IMR-90 (cell line): ENCODE measurements at regions not wholly inside any gene's neighbourhood (a gene's known extent, or its start where the extent isn't known, plus 50 kb on each side); places are given as distances from the start of the nearest gene placed in this dataset.

Experiments used
- ATAC-seq: fragments of 200-7000 bp; cut with Tn5 transposase; 2 replicates; pipeline ENCODE4 v1.9.1; 2020; ENCODE audit warnings: low read depth, mild to moderate bottlenecking, moderate library complexity
- BruUV-seq: library from RNA; stranded (reverse); fragments of 400-500 nt; replicated peaks from 2 replicates; lab custom pipeline; 2021; lab: Mats Ljungman, UMichigan
- CTCF ChIA-PET: fragments of 300-600 bp; formaldehyde crosslinking; extraction: SDS; loops from one replicate; lab custom pipeline; 2021; ENCODE audit warnings: antibody characterized with exemption; lab: Yijun Ruan, JAX
- POLR2A ChIA-PET: fragments of 300-600 bp; sonication (Branson Sonifier 250); formaldehyde crosslinking; loops from one replicate; lab custom pipeline; 2022; ENCODE audit warnings: antibody characterized with exemption; ENCODE audit not compliant: unreplicated experiment; lab: Charles Lee
- DNase-seq: peaks from one replicate; pipeline ENCODE4 v3.0.0; 2013
- H2AFZ ChIP-seq: replicated peaks from 2 replicates; pipeline ENCODE3; 2013; ENCODE audit warnings: low read length, mild to moderate bottlenecking; ENCODE audit not compliant: poor library complexity
- H2AK5ac ChIP-seq: 2 replicates; pipeline ENCODE4 v1.6.1; 2013; ENCODE audit warnings: low read depth, low read length, inconsistent platforms
- H2AK9ac ChIP-seq: replicated peaks from 2 replicates; pipeline ENCODE3; 2013; ENCODE audit warnings: mild to moderate bottlenecking, low read depth, low read length, moderate library complexity; ENCODE audit not compliant: poor library complexity
- H2BK120ac ChIP-seq: 2 replicates; pipeline ENCODE4 v1.6.1; 2013; ENCODE audit warnings: low read depth, low read length, inconsistent platforms
- H2BK15ac ChIP-seq: 3 replicates; pipeline ENCODE4 v1.6.1; 2013; ENCODE audit warnings: low read depth, low read length, inconsistent platforms
- H2BK20ac ChIP-seq: 2 replicates; pipeline ENCODE4 v1.6.1; 2013; ENCODE audit warnings: low read depth, mild to moderate bottlenecking, inconsistent platforms, low read length, moderate library complexity
- H2BK5ac ChIP-seq: 2 replicates; pipeline ENCODE4 v1.6.1; 2013; ENCODE audit warnings: mild to moderate bottlenecking, low read depth, low read length, inconsistent platforms; ENCODE audit not compliant: poor library complexity, severe bottlenecking
- H3K14ac ChIP-seq: replicated peaks from 2 replicates; pipeline ENCODE4 v1.6.1; 2013; ENCODE audit warnings: low read depth, low read length, inconsistent platforms
- H3K18ac ChIP-seq: 2 replicates; pipeline ENCODE4 v1.6.1; 2013; ENCODE audit warnings: low read depth, low read length, control low read depth
- H3K23ac ChIP-seq: 2 replicates; pipeline ENCODE4 v1.6.1; 2013; ENCODE audit warnings: low read depth, low read length, inconsistent platforms
- H3K27ac ChIP-seq: 2 replicates; pipeline ENCODE4 v1.5.1; 2013; ENCODE audit warnings: mild to moderate bottlenecking, control low read depth, low read length; ENCODE audit not compliant: insufficient read depth
- H3K27me3 ChIP-seq: 2 replicates; pipeline ENCODE4 v1.6.1; 2013; ENCODE audit warnings: low read length; ENCODE audit not compliant: control insufficient read depth, insufficient read depth
- H3K36me3 ChIP-seq: 2 replicates; pipeline ENCODE4 v1.6.1; 2013; ENCODE audit warnings: low read length, mixed read lengths; ENCODE audit not compliant: control insufficient read depth, insufficient read depth
- H3K4ac ChIP-seq: 2 replicates; pipeline ENCODE4 v1.6.1; 2013; ENCODE audit warnings: low read depth, low read length, inconsistent platforms
- H3K4me1 ChIP-seq: 2 replicates; pipeline ENCODE4 v1.6.1; 2013; ENCODE audit warnings: low read length, mixed read lengths; ENCODE audit not compliant: control insufficient read depth, insufficient read depth
- H3K4me2 ChIP-seq: 2 replicates; pipeline ENCODE4 v1.6.1; 2013; ENCODE audit warnings: low read depth, mild to moderate bottlenecking, control low read depth, low read length, moderate library complexity
- H3K4me3 ChIP-seq: 2 replicates; pipeline ENCODE4 v1.5.1; 2013; ENCODE audit warnings: low read depth, mild to moderate bottlenecking, control low read depth, low read length, moderate library complexity; ENCODE audit not compliant: insufficient read depth
- H3K56ac ChIP-seq: 2 replicates; pipeline ENCODE4 v1.6.1; 2013; ENCODE audit warnings: low read length, inconsistent platforms; ENCODE audit not compliant: insufficient read depth; ENCODE audit errors: extremely low read depth
- H3K79me1 ChIP-seq, 2 experiments: 2 replicates each; pipeline ENCODE4 v1.6.1; 2013; ENCODE audit warnings: low read length in 2 of 2, inconsistent platforms in 1 of 2, low read depth in 1 of 2
- H3K9ac ChIP-seq: 2 replicates; pipeline ENCODE4 v1.6.1; 2013; ENCODE audit warnings: low read depth, low read length, control low read depth
- H3K9me1 ChIP-seq: 2 replicates; pipeline ENCODE4 v1.6.1; 2013; ENCODE audit warnings: low read length, inconsistent platforms; ENCODE audit not compliant: insufficient read depth
- H3K9me3 ChIP-seq: 2 replicates; pipeline ENCODE4 v1.6.1; 2013; ENCODE audit warnings: low read length; ENCODE audit not compliant: control insufficient read depth, insufficient read depth
- H4K20me1 ChIP-seq: 2 replicates; pipeline ENCODE4 v1.6.1; 2013; ENCODE audit warnings: low read length, inconsistent platforms; ENCODE audit not compliant: insufficient read depth
- H4K5ac ChIP-seq: 2 replicates; pipeline ENCODE4 v1.6.1; 2013; ENCODE audit warnings: mild to moderate bottlenecking, low read depth, low read length, control low read depth
- H4K8ac ChIP-seq, 2 experiments: 2 replicates each; pipeline ENCODE4 v1.6.1; 2013; ENCODE audit warnings: low read depth in 2 of 2, low read length in 2 of 2, control low read depth in 1 of 2, inconsistent platforms in 1 of 2
- H4K91ac ChIP-seq: 2 replicates; pipeline ENCODE4 v1.6.1; 2013; ENCODE audit warnings: low read depth, low read length, inconsistent platforms; ENCODE audit not compliant: insufficient read depth
- BHLHE40 ChIP-seq: fragments of 150-350 bp; IDR thresholded peaks from 2 replicates; pipeline ENCODE4 v1.6.1; 2016; ENCODE audit warnings: mild to moderate bottlenecking, low read depth, low read length
- CEBPB ChIP-seq: IDR thresholded peaks from 2 replicates; pipeline ENCODE4 v1.6.1; 2012; ENCODE audit warnings: low read depth, low read length, improper control_type of control experiment
- CHD1 ChIP-seq: IDR thresholded peaks from 2 replicates; pipeline ENCODE4 v1.6.1; 2012; ENCODE audit warnings: low read depth, low read length, improper control_type of control experiment
- ELK1 ChIP-seq: fragments of 150-350 bp; IDR thresholded peaks from 2 replicates; pipeline ENCODE4 v1.6.1; 2016; ENCODE audit warnings: low read depth, mild to moderate bottlenecking, low read length, moderate library complexity, borderline replicate concordance
- MAFK ChIP-seq: IDR thresholded peaks from 2 replicates; pipeline ENCODE4 v1.6.1; 2012; ENCODE audit warnings: low read depth, low read length, improper control_type of control experiment
- MXI1 ChIP-seq: IDR thresholded peaks from 2 replicates; pipeline ENCODE4 v1.6.1; 2012; ENCODE audit warnings: low read depth, mild to moderate bottlenecking, low read length, moderate library complexity, borderline replicate concordance
- NFE2L2 ChIP-seq: fragments of 150-350 bp; IDR thresholded peaks from 2 replicates; pipeline ENCODE4 v1.6.1; 2016; ENCODE audit warnings: low read depth, mild to moderate bottlenecking, low read length
- RAD21 ChIP-seq: IDR thresholded peaks from 2 replicates; pipeline ENCODE4 v1.6.1; 2012; ENCODE audit warnings: low read length, improper control_type of control experiment
- RCOR1 ChIP-seq: IDR thresholded peaks from 2 replicates; pipeline ENCODE4 v1.6.1; 2012; ENCODE audit warnings: mild to moderate bottlenecking, low read length, improper control_type of control experiment; ENCODE audit not compliant: insufficient replicate concordance
- RFX5 ChIP-seq: IDR thresholded peaks from 2 replicates; pipeline ENCODE4 v1.8.0; 2012; ENCODE audit warnings: low read depth, mild to moderate bottlenecking, low read length, moderate library complexity
- WGBS, 2 experiments: methylation state at CpG; one replicate each; pipeline versions ENCODE4 v1.1.5 to v1.1.7; 2013; ENCODE audit warnings: missing lambda C conversion rate in 2 of 2; ENCODE audit not compliant: insufficient read length in 1 of 2; ENCODE audit errors: extremely low coverage in 2 of 2; 5-methylcytosine and 5-hydroxymethylcytosine counted together
- dilution Hi-C: fragments of 300-500 bp; cut with HindIII; formaldehyde crosslinking; loops from one replicate; pipeline ENCODE4 v1.14.3; 2018; ENCODE audit warnings: low sequenced_read_pairs; ENCODE audit not compliant: unreplicated experiment
- in situ Hi-C: fragments of 300-500 bp; cut with MboI; formaldehyde crosslinking; loops from 3 replicates; pipeline ENCODE4 v1.14.3; 2019; ENCODE audit warnings: low sequenced_read_pairs, inconsistent platforms, mixed read lengths
- intact Hi-C: fragments of 100-400 bp; cut with micrococcal nuclease; formaldehyde crosslinking; loops from 2 replicates; pipeline ENCODE4 v1.10.0; 2022
- TF ChIP-seq, protein P1 (sequence below): conservative IDR thresholded peaks from 2 replicates; pipeline ENCODE4 v1.5.1; 2012; ENCODE audit warnings: mild to moderate bottlenecking, low read depth, low read length, improper control_type of control experiment

DNA sequence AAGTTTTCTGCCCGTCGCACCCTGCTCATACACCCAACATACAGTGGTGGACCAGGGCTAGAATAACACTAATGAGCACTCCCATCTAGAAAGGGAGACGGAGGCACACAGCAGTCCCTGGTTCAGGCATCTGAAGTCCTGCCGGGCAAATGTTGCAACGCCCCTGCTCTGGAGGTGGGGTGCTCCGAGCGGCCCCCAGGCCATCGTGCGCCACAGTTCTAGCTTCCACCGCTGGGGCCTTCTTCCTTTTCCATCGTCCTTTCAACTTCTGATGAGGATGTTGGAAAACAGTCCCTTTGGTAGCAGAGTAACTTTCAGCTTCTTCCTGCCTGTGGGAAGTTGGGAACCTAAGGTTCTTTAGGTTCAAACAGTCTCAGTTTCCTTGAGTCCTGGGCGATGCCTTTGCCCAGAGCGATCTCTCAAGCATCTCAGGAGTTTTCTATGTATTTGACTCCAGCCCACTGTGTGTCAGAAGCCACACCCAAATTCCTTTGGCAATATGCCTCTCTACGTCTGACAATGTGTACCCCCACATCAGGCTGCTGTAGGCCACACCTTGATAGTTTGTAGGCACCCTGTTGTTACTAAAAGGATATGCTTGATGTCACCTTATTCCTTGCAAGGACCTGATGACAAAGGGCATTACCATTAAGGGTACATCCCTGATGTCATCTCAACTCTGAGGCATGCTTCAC is 258.8 kb downstream of the GLI2 start:
- H4K20me1 ChIP-seq, result peaks cover 4% of the 10 kb centered on the region
- WGBS, 2 experiments, result 100% methylated on average over 1 of the region's 14 CpGs; no CpG with 5 or more reads in 1 of the 2 experiments

More for the DNA sequence above, 258.8 kb downstream of the GLI2 start:
- Histone ChIP-seq H2BK5ac (no peak overlapping the region), H3K79me1 (peaks cover 6 to 21% of the 10 kb centered on the region in 2 experiments; a peak in 3 of 4 replicates), H4K8ac (no peak overlapping the region), H3K14ac (no peak overlapping the region), H2AK5ac (no peak overlapping the region), H4K91ac (no peak overlapping the region), H3K23ac (no peak overlapping the region), H3K4me1 (0 out of 2 replicates have a peak, but pooled peaks cover 2% of the 10 kb centered on the region), H2BK120ac (no peak overlapping the region), H4K5ac (no peak overlapping the region), H2BK15ac (no peak overlapping the region), H3K36me3 (peaks cover 31% of the 10 kb centered on the region), H2BK20ac (no peak overlapping the region), H3K18ac (no peak overlapping the region), H3K56ac (no peak overlapping the region), H3K9me1 (peaks cover 19% of the 10 kb centered on the region), H3K27ac (no peak overlapping the region), H2AK9ac (no peak overlapping the region), H3K4me3 (no peak overlapping the region), H3K4ac (no peak overlapping the region), H3K4me2 (no peak overlapping the region), H3K9me3 (no peaks in the 10 kb centered on the region), H2AFZ (no peak overlapping the region), H3K9ac (no peak overlapping the region), H3K27me3 (no peaks in the 10 kb centered on the region)
- ChIA-PET CTCF (no interaction called here), POLR2A (no interaction called here)
- ATAC-seq, result no peak
- dilution Hi-C loops, result no loop called here
- DNase-seq, result no peak
- TF ChIP-seq RFX5 (no peak), NFE2L2 (no peak), RCOR1 (no peak), MAFK (no peak), CEBPB (no peak), MXI1 (no peak), ELK1 (no peak), RAD21 (no peak), BHLHE40 (no peak), CHD1 (no peak)
- TF ChIP-seq, protein P1, sequence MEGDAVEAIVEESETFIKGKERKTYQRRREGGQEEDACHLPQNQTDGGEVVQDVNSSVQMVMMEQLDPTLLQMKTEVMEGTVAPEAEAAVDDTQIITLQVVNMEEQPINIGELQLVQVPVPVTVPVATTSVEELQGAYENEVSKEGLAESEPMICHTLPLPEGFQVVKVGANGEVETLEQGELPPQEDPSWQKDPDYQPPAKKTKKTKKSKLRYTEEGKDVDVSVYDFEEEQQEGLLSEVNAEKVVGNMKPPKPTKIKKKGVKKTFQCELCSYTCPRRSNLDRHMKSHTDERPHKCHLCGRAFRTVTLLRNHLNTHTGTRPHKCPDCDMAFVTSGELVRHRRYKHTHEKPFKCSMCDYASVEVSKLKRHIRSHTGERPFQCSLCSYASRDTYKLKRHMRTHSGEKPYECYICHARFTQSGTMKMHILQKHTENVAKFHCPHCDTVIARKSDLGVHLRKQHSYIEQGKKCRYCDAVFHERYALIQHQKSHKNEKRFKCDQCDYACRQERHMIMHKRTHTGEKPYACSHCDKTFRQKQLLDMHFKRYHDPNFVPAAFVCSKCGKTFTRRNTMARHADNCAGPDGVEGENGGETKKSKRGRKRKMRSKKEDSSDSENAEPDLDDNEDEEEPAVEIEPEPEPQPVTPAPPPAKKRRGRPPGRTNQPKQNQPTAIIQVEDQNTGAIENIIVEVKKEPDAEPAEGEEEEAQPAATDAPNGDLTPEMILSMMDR, result no peak
- in situ Hi-C loops, result no loop called here
- intact Hi-C loops, result no loop called here
- BruUV-seq, result no TSS peak
